Loucy (cell line): ENCODE measurements at regions not wholly inside any gene's neighbourhood (a gene's known extent, or its start where the extent isn't known, plus 50 kb on each side); places are given as distances from the start of the nearest gene placed in this dataset.

Experiments used
- H2AFZ ChIP-seq: fragments of 200-600 bp; sonication (generic); 2 replicates; pipeline ENCODE4 v1.6.0; 2016; ENCODE audit warnings: antibody characterized with exemption, mild to moderate bottlenecking, low read length, moderate library complexity
- H3F3A ChIP-seq: fragments of 200-600 bp; 2 replicates; pipeline ENCODE4 v1.6.0; 2016; ENCODE audit warnings: antibody characterized with exemption, low read depth, mild to moderate bottlenecking
- H3K27me3 ChIP-seq: fragments of 200-600 bp; sonication (generic); 2 replicates; pipeline ENCODE4 v1.6.1; 2014; ENCODE audit warnings: low read length, mild to moderate bottlenecking; ENCODE audit not compliant: insufficient read depth, poor library complexity, severe bottlenecking
- H3K36me3 ChIP-seq: fragments of 200-600 bp; sonication (generic); 2 replicates; pipeline ENCODE4 v1.6.1; 2016; ENCODE audit warnings: low read length; ENCODE audit not compliant: insufficient read depth
- H3K4me1 ChIP-seq: fragments of 200-600 bp; sonication (generic); 2 replicates; pipeline ENCODE4 v1.5.1; 2014; ENCODE audit warnings: low read length, mild to moderate bottlenecking; ENCODE audit not compliant: insufficient read depth, poor library complexity, severe bottlenecking
- H3K4me2 ChIP-seq: fragments of 200-600 bp; sonication (generic); 2 replicates; pipeline ENCODE4 v1.6.0; 2014; ENCODE audit warnings: antibody characterized with exemption, low read length, low read depth, mild to moderate bottlenecking; ENCODE audit not compliant: poor library complexity, severe bottlenecking
- H3K4me3 ChIP-seq: fragments of 200-600 bp; sonication (generic); 2 replicates; pipeline ENCODE4 v1.5.1; 2014; ENCODE audit warnings: low read length, mild to moderate bottlenecking, mixed read lengths; ENCODE audit not compliant: poor library complexity, severe bottlenecking
- H3K79me2 ChIP-seq: fragments of 200-600 bp; sonication (generic); 2 replicates; pipeline ENCODE4 v1.6.1; 2014; ENCODE audit warnings: low read length; ENCODE audit not compliant: insufficient read depth
- H3K9ac ChIP-seq: fragments of 200-600 bp; sonication (generic); 2 replicates; pipeline ENCODE4 v1.6.0; 2014; ENCODE audit warnings: mild to moderate bottlenecking, low read depth, low read length, moderate library complexity; ENCODE audit not compliant: poor library complexity, severe bottlenecking
- H3K9me2 ChIP-seq: fragments of 200-600 bp; sonication (generic); replicated peaks from 2 replicates; pipeline ENCODE4 v1.6.1; 2016; ENCODE audit warnings: low read depth, low read length, mixed read lengths
- H3K9me3 ChIP-seq: fragments of 200-600 bp; sonication (generic); 2 replicates; pipeline ENCODE4 v1.6.1; 2014; ENCODE audit warnings: mild to moderate bottlenecking, antibody characterized with exemption, low read length, low read depth; ENCODE audit not compliant: insufficient read depth
- H4K20me1 ChIP-seq: fragments of 200-600 bp; sonication (generic); 2 replicates; pipeline ENCODE4 v1.6.0; 2014; ENCODE audit warnings: antibody characterized with exemption, low read length, mild to moderate bottlenecking; ENCODE audit not compliant: insufficient read depth, poor library complexity, severe bottlenecking
- EZH2phosphoT487 ChIP-seq: fragments of 200-600 bp; IDR thresholded peaks from 2 replicates; pipeline ENCODE4 v1.6.1; 2018; ENCODE audit warnings: antibody characterized with exemption, mild to moderate bottlenecking, moderate library complexity, borderline replicate concordance
- TF ChIP-seq, protein P1 (sequence below): fragments of 200-600 bp; sonication (generic); conservative IDR thresholded peaks from 2 replicates; pipeline ENCODE4 v1.5.1; 2014; ENCODE audit warnings: mild to moderate bottlenecking, antibody characterized with exemption, low read length

- Histone ChIP-seq H2AFZ (no peak overlapping the region), H3F3A (no peaks in the 10 kb centered on the region), H3K27me3 (no peaks in the 10 kb centered on the region), H3K4me2 (no peak overlapping the region), H3K9ac (no peak overlapping the region), H3K79me2 (no peaks in the 10 kb centered on the region), H3K9me3 (peaks cover 9% of the 10 kb centered on the region; the same call in 1 of the 2 replicates), H3K4me1 (no peaks in the 10 kb centered on the region), H3K4me3 (no peak overlapping the region), H3K36me3 (no peaks in the 10 kb centered on the region), H4K20me1 (no peaks in the 10 kb centered on the region), H3K9me2 (no peaks in the 10 kb centered on the region)
- TF ChIP-seq, protein P1, sequence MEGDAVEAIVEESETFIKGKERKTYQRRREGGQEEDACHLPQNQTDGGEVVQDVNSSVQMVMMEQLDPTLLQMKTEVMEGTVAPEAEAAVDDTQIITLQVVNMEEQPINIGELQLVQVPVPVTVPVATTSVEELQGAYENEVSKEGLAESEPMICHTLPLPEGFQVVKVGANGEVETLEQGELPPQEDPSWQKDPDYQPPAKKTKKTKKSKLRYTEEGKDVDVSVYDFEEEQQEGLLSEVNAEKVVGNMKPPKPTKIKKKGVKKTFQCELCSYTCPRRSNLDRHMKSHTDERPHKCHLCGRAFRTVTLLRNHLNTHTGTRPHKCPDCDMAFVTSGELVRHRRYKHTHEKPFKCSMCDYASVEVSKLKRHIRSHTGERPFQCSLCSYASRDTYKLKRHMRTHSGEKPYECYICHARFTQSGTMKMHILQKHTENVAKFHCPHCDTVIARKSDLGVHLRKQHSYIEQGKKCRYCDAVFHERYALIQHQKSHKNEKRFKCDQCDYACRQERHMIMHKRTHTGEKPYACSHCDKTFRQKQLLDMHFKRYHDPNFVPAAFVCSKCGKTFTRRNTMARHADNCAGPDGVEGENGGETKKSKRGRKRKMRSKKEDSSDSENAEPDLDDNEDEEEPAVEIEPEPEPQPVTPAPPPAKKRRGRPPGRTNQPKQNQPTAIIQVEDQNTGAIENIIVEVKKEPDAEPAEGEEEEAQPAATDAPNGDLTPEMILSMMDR: no peak
- TF ChIP-seq EZH2phosphoT487: no peak
Measured at GRCh38 chr4:79257953-79258613, 67.8 kb downstream of the NAA11 start.

GRCh38 chr4:79255793-79256192 lies 70.1 kb downstream of the NAA11 start:
- H4K20me1 ChIP-seq: no peaks in the 10 kb centered on the region
- H2AFZ ChIP-seq: no peak overlapping the region
- H3K9ac ChIP-seq: no peak overlapping the region
- H3K4me1 ChIP-seq: no peaks in the 10 kb centered on the region
- H3K36me3 ChIP-seq: no peaks in the 10 kb centered on the region
- no peaks in the 10 kb centered on the region for H3K9me2 ChIP-seq
- no peak overlapping the region for H3K4me2 ChIP-seq
- H3K27me3 ChIP-seq: no peaks in the 10 kb centered on the region
- H3K9me3 ChIP-seq: peaks cover 9% of the 10 kb centered on the region; the same call in 1 of the 2 replicates
- no peaks in the 10 kb centered on the region for H3F3A ChIP-seq
- H3K4me3 ChIP-seq: no peak overlapping the region
- TF ChIP-seq, protein P1: no peak
- TF ChIP-seq EZH2phosphoT487: no peak
- no peaks in the 10 kb centered on the region for H3K79me2 ChIP-seq

- no peaks in the 10 kb centered on the region for H3K36me3 ChIP-seq
- no peaks in the 10 kb centered on the region for H3F3A ChIP-seq
- peaks cover 3% of the 10 kb centered on the region; the same call in 1 of the 2 replicates for H3K9me3 ChIP-seq
- TF ChIP-seq, protein P1: no peak
- no peak for TF ChIP-seq EZH2phosphoT487
- no peak overlapping the region for H3K4me2 ChIP-seq
- H3K9me2 ChIP-seq: no peaks in the 10 kb centered on the region
- no peaks in the 10 kb centered on the region for H3K79me2 ChIP-seq
- no peaks in the 10 kb centered on the region for H4K20me1 ChIP-seq
- H3K9ac ChIP-seq: no peak overlapping the region
- H3K27me3 ChIP-seq: no peaks in the 10 kb centered on the region
- no peak overlapping the region for H3K4me3 ChIP-seq
- H3K4me1 ChIP-seq: peaks cover 18% of the 10 kb centered on the region
- no peak overlapping the region for H2AFZ ChIP-seq
Measured at GRCh38 chr4:79253924-79254323, 71.9 kb downstream of the NAA11 start.
